ENCODE measurements at regions not wholly inside any gene's neighbourhood (a gene's known extent, or its start where the extent isn't known, plus 50 kb on each side); places are given as distances from the start of the nearest gene placed in this dataset.

GRCh38 chr2:43158259-43158880 is 68.0 kb downstream of the ZFP36L2 start:
- Mint-ChIP-seq H3K4me3 (ENCODE audit: low read depth, unreplicated experiment) (peak overlapping the region; percentile 10), H3K36me3 (ENCODE audit: insufficient read depth, unreplicated experiment) (peaks cover 4% of the 10 kb centered on the region), H3K9me3 (ENCODE audit: low read depth, unreplicated experiment) (no peaks in the 10 kb centered on the region), H3K27me3 (ENCODE audit: unreplicated experiment) (no peaks in the 10 kb centered on the region), H3K4me1 (ENCODE audit: low read depth, unreplicated experiment) (peaks cover 62% of the 10 kb centered on the region), H3K27ac (ENCODE audit: unreplicated experiment) (peak overlapping the region; percentile 70)
- TF ChIP-seq, protein P1, sequence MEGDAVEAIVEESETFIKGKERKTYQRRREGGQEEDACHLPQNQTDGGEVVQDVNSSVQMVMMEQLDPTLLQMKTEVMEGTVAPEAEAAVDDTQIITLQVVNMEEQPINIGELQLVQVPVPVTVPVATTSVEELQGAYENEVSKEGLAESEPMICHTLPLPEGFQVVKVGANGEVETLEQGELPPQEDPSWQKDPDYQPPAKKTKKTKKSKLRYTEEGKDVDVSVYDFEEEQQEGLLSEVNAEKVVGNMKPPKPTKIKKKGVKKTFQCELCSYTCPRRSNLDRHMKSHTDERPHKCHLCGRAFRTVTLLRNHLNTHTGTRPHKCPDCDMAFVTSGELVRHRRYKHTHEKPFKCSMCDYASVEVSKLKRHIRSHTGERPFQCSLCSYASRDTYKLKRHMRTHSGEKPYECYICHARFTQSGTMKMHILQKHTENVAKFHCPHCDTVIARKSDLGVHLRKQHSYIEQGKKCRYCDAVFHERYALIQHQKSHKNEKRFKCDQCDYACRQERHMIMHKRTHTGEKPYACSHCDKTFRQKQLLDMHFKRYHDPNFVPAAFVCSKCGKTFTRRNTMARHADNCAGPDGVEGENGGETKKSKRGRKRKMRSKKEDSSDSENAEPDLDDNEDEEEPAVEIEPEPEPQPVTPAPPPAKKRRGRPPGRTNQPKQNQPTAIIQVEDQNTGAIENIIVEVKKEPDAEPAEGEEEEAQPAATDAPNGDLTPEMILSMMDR (IDR thresholded peaks at IDR 0.05; ENCODE audit: unreplicated experiment), result no peak
- intact Hi-C loops (cut with micrococcal nuclease; ENCODE audit: unreplicated experiment), result no loop called here
- DNase-seq, result peak; percentile 74
- CTCF ChIA-PET, result interaction anchor here (0.7 to 1.5 kb wide), 3 partner anchors 10 to 18 kb away, joined by 3 to 15 read pairs (median 5); no protein-coding TSS in a partner anchor
- TSS peak; percentile 69 for BruUV-seq (replicated peaks)

- Mint-ChIP-seq H3K27ac (ENCODE audit: unreplicated experiment) (peak overlapping the region; percentile 70), H3K4me3 (ENCODE audit: low read depth, unreplicated experiment) (no peak overlapping the region), H3K36me3 (ENCODE audit: insufficient read depth, unreplicated experiment) (peaks cover 4% of the 10 kb centered on the region), H3K4me1 (ENCODE audit: low read depth, unreplicated experiment) (peaks cover 58% of the 10 kb centered on the region), H3K9me3 (ENCODE audit: low read depth, unreplicated experiment) (no peaks in the 10 kb centered on the region), H3K27me3 (ENCODE audit: unreplicated experiment) (no peaks in the 10 kb centered on the region)
- DNase-seq, result no peak
- intact Hi-C loops (cut with micrococcal nuclease; ENCODE audit: unreplicated experiment), result no loop called here
- no TSS peak for BruUV-seq (replicated peaks)
- TF ChIP-seq, protein P1 (IDR thresholded peaks at IDR 0.05; ENCODE audit: unreplicated experiment), result no peak
- CTCF ChIA-PET, result interaction anchor here (0.7 to 1.5 kb wide), 3 partner anchors 11 to 17 kb away, joined by 3 to 15 read pairs (median 5); no protein-coding TSS in a partner anchor
Measured at GRCh38 chr2:43157506-43158246, 68.7 kb downstream of the ZFP36L2 start.

DNA sequence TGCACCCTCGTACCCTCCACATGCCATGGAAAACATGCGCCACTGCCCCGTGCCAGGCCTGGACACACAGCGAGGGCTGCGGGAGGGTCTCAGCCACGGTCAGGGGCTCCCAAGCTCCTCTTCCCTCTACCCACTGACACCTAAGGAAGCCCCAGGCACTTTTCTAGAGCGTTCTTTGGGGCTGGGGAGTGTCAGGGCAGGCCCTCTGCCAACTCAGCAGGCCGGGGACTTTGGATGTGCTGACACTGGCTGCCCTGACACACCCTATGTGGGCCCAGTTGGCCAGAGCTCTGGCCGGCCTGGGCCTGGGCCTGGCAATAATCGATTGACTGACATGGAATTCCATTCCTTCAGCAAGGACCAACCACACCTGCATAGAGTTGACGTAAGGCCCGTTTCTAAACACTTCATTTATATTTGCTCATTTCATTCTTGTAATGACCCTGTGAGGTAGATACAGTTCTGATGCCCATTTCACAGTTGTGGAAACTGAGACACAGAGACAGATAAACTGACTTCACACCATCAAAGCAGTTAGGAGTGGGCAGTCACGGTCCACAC is 70.5 kb downstream of the ZFP36L2 start:
- no TSS peak for BruUV-seq (replicated peaks)
- no peak for DNase-seq
- Mint-ChIP-seq H3K9me3 (ENCODE audit: low read depth, unreplicated experiment) (no peaks in the 10 kb centered on the region), H3K27ac (ENCODE audit: unreplicated experiment) (peak overlapping the region; percentile 29), H3K4me3 (ENCODE audit: low read depth, unreplicated experiment) (no peak overlapping the region), H3K27me3 (ENCODE audit: unreplicated experiment) (no peaks in the 10 kb centered on the region), H3K36me3 (ENCODE audit: insufficient read depth, unreplicated experiment) (peaks cover 4% of the 10 kb centered on the region), H3K4me1 (ENCODE audit: low read depth, unreplicated experiment) (peaks cover 44% of the 10 kb centered on the region)
- CTCF ChIA-PET, result interaction anchor here (0.7 kb wide), 1 partner anchor 274 kb away, joined by 4 read pairs; no protein-coding TSS in a partner anchor
- TF ChIP-seq, protein P1 (IDR thresholded peaks at IDR 0.05; ENCODE audit: unreplicated experiment), result no peak
- intact Hi-C loops (cut with micrococcal nuclease; ENCODE audit: unreplicated experiment), result no loop called here

- CTCF ChIA-PET, result no interaction called here
- BruUV-seq (replicated peaks), result no TSS peak
Measured at GRCh38 chr2:43154685-43155084, 71.7 kb downstream of the ZFP36L2 start.

More at GRCh38 chr2:43154685-43155084, 71.7 kb downstream of the ZFP36L2 start:
- Mint-ChIP-seq H3K4me1 (ENCODE audit: low read depth, unreplicated experiment) (peaks cover 36% of the 10 kb centered on the region), H3K4me3 (ENCODE audit: low read depth, unreplicated experiment) (no peak overlapping the region), H3K27me3 (ENCODE audit: unreplicated experiment) (no peaks in the 10 kb centered on the region), H3K36me3 (ENCODE audit: insufficient read depth, unreplicated experiment) (peaks cover 4% of the 10 kb centered on the region), H3K9me3 (ENCODE audit: low read depth, unreplicated experiment) (no peaks in the 10 kb centered on the region), H3K27ac (ENCODE audit: unreplicated experiment) (no peak overlapping the region)
- DNase-seq, result no peak
- intact Hi-C loops (cut with micrococcal nuclease; ENCODE audit: unreplicated experiment), result no loop called here
- TF ChIP-seq, protein P1 (IDR thresholded peaks at IDR 0.05; ENCODE audit: unreplicated experiment), result no peak

Measured in Calu3 (cell line).